K562 (cell line): ENCODE measurements at regions not wholly inside any gene's neighbourhood (a gene's known extent, or its start where the extent isn't known, plus 50 kb on each side); places are given as distances from the start of the nearest gene placed in this dataset.

Experiments
- ATAC-seq: fragments of 200-7000 bp; cut with Tn5 transposase; 3 replicates; pipeline ENCODE4 v1.9.1; 2020; ENCODE audit warnings: moderate library complexity
- BruUV-seq: library from RNA; stranded (reverse); fragments of 400-500 nt; replicated peaks from 2 replicates; lab custom pipeline; 2021; lab: Mats Ljungman, UMichigan
- CTCF ChIA-PET: fragments of 300-600 bp; formaldehyde crosslinking; extraction: SDS; loops from one replicate; lab custom pipeline; 2021; ENCODE audit warnings: low intra/inter-chr PET ratio; lab: Yijun Ruan, JAX
- POLR2A ChIA-PET: fragments of 300-600, 350-650 bp; sonication (Branson Sonifier 250); formaldehyde crosslinking; extraction: SDS; loops from one replicate; lab custom pipeline; 2021; ENCODE audit warnings: antibody characterized with exemption, inconsistent platforms; lab: Yijun Ruan, JAX
- DNase-seq, 4 experiments: peaks; one replicate each; pipeline versions ENCODE4 v3.0.0 to v3.0.0-alpha.2; 2011 to 2018; ENCODE audit warnings: low spot score in 3 of 4, mixed read lengths in 3 of 4; ENCODE audit errors: extremely low read depth in 1 of 4
- FAIRE-seq: peaks from 2 replicates; lab custom pipeline; 2011; peaks lifted over from hg19 to GRCh38; lab: Jason Lieb, UNC
- H2AFZ ChIP-seq: 2 replicates; pipeline ENCODE4 v1.6.0; 2011; ENCODE audit warnings: low read depth, low read length, control low read depth, inconsistent platforms
- H3K27ac ChIP-seq: fragments of 200-600 bp; 3 replicates; pipeline ENCODE4 v1.8.0; 2011; ENCODE audit warnings: low read depth, mild to moderate bottlenecking, control low read depth, inconsistent platforms, low read length, moderate library complexity, mixed read lengths; ENCODE audit errors: extremely low read depth
- H3K27me3 ChIP-seq, 2 experiments: fragments of 300-600 bp in 1 of 2; 2 replicates in 1 of 2; 3 replicates in 1 of 2; pipeline versions ENCODE4 v1.6.0 to v1.8.0; 2011; ENCODE audit warnings: inconsistent platforms in 2 of 2, low read length in 2 of 2, mild to moderate bottlenecking in 1 of 2, mixed read lengths in 1 of 2, moderate library complexity in 1 of 2; ENCODE audit not compliant: control insufficient read depth in 2 of 2, insufficient read depth in 2 of 2
- H3K36me3 ChIP-seq: fragments of 300-600 bp; 3 replicates; pipeline ENCODE4 v1.8.0; 2011; ENCODE audit warnings: mild to moderate bottlenecking, low read length, inconsistent platforms; ENCODE audit not compliant: control insufficient read depth, insufficient read depth
- H3K4me1 ChIP-seq, 2 experiments: fragments of 200-600 bp in 1 of 2; replicated peaks in 1 of 2; 2 replicates in 1 of 2; 3 replicates in 1 of 2; pipeline versions ENCODE4 v1.5.1 to v1.8.0; 2011; ENCODE audit warnings: inconsistent platforms in 2 of 2, low read length in 2 of 2, mild to moderate bottlenecking in 1 of 2, mixed read lengths in 1 of 2, moderate library complexity in 1 of 2; ENCODE audit not compliant: control insufficient read depth in 2 of 2, insufficient read depth in 2 of 2
- H3K4me2 ChIP-seq: 2 replicates; pipeline ENCODE4 v1.6.1; 2011; ENCODE audit warnings: low read length, control low read depth, inconsistent platforms, mixed read lengths; ENCODE audit not compliant: insufficient read depth
- H3K4me3 ChIP-seq: fragments of 200-600 bp; sonication (generic), shearing (Covaris generic); 2 replicates; pipeline ENCODE4 v1.5.1; 2016; ENCODE audit warnings: control low read depth, inconsistent platforms
- H3K79me2 ChIP-seq: fragments of 200-600 bp; 3 replicates; pipeline ENCODE4 v1.8.0; 2011; ENCODE audit warnings: low read length, inconsistent platforms; ENCODE audit not compliant: control insufficient read depth, insufficient read depth
- H3K9ac ChIP-seq, 2 experiments: 2 replicates each; pipeline versions ENCODE4 v1.6.0 to v1.6.1; 2011; ENCODE audit warnings: low read depth in 2 of 2, low read length in 2 of 2, control low read depth in 1 of 2, inconsistent platforms in 1 of 2, mild to moderate bottlenecking in 1 of 2, mixed read lengths in 1 of 2; ENCODE audit not compliant: insufficient read depth in 1 of 2
- H3K9me1 ChIP-seq: one replicate; pipeline ENCODE4 v1.6.0; 2011; ENCODE audit warnings: inconsistent platforms, mild to moderate bottlenecking, low read length, moderate library complexity; ENCODE audit not compliant: control insufficient read depth, insufficient read depth
- H3K9me3 ChIP-seq: replicated peaks from 2 replicates; pipeline ENCODE4 v1.5.1; 2011; ENCODE audit warnings: low read depth, low read length, inconsistent platforms; ENCODE audit not compliant: control insufficient read depth, insufficient read depth
- H4K20me1 ChIP-seq: replicated peaks from 2 replicates; pipeline ENCODE4 v1.6.1; 2011; ENCODE audit warnings: low read length, inconsistent platforms, mixed read lengths; ENCODE audit not compliant: control insufficient read depth, insufficient read depth
- CBX8 ChIP-seq: fragments of 200-600 bp; sonication (generic); IDR thresholded peaks from 2 replicates; pipeline ENCODE4 v1.6.1; 2012; ENCODE audit warnings: borderline replicate concordance, mixed run types, low read depth, mild to moderate bottlenecking, moderate library complexity, mixed read lengths, low read length, control low read depth, inconsistent platforms; ENCODE audit not compliant: poor library complexity, severe bottlenecking; ENCODE audit errors: extremely low read depth
- HDAC8 ChIP-seq: fragments of 450-650 bp; IDR thresholded peaks from 2 replicates; pipeline ENCODE4 v1.6.1; 2016; ENCODE audit warnings: mild to moderate bottlenecking, missing genetic modification characterization, moderate library complexity, missing compliant biosample characterization
- HNRNPK ChIP-seq: fragments of 200-400 bp; formaldehyde crosslinking; IDR thresholded peaks from one replicate; pipeline ENCODE4 v1.6.1; 2018; ENCODE audit warnings: mild to moderate bottlenecking, low read depth, low read length; ENCODE audit not compliant: poor library complexity, severe bottlenecking
- HNRNPLL ChIP-seq: fragments of 200-400 bp; formaldehyde crosslinking; IDR thresholded peaks from 2 replicates; pipeline ENCODE4 v1.6.1; 2017; ENCODE audit warnings: low read length, low read depth, mild to moderate bottlenecking; ENCODE audit not compliant: poor library complexity, severe bottlenecking
- KDM2B ChIP-seq: fragments of 250-450 bp; sonication (Bioruptor Pico); IDR thresholded peaks from 2 replicates; pipeline ENCODE4 v1.8.0; 2021; ENCODE audit warnings: mild to moderate bottlenecking, moderate library complexity
- TCF7 ChIP-seq: sonication (generic); IDR thresholded peaks from 2 replicates; pipeline ENCODE4 v1.6.1; 2016; ENCODE audit warnings: antibody characterized with exemption, borderline replicate concordance
- TFAM ChIP-seq: fragments of 250-450 bp; sonication (Bioruptor Pico); conservative IDR thresholded peaks from 2 replicates; pipeline ENCODE4 v1.5.0; 2021; ENCODE audit warnings: mild to moderate bottlenecking, moderate library complexity
- U2AF2 ChIP-seq: fragments of 200-400 bp; formaldehyde crosslinking; optimal IDR thresholded peaks from 2 replicates; pipeline ENCODE3; 2017; ENCODE audit warnings: low read depth, mild to moderate bottlenecking, low read length
- XRCC5 ChIP-seq: fragments of 200-400 bp; formaldehyde crosslinking; IDR thresholded peaks from 2 replicates; pipeline ENCODE4 v1.6.1; 2017; ENCODE audit warnings: low read depth, mild to moderate bottlenecking, low read length
- WGBS: fragments of 100-300 bp; shearing (Covaris generic); methylation state at CpG from one replicate; pipeline ENCODE4 v1.1.6; 2016; ENCODE audit warnings: low coverage, mixed read lengths; ENCODE audit not compliant: insufficient coverage; ENCODE audit errors: missing lambda C conversion rate; 5-methylcytosine and 5-hydroxymethylcytosine counted together
- in situ Hi-C: fragments of 300-500 bp; cut with MboI; formaldehyde crosslinking; loops from 4 replicates; pipeline ENCODE4 v1.15.0; 2018; ENCODE audit warnings: inconsistent platforms, mixed read lengths
- intact Hi-C: fragments of 100-400 bp; cut with micrococcal nuclease; formaldehyde crosslinking; loops from 2 replicates; pipeline ENCODE4 v1.14.2; 2022

DNA sequence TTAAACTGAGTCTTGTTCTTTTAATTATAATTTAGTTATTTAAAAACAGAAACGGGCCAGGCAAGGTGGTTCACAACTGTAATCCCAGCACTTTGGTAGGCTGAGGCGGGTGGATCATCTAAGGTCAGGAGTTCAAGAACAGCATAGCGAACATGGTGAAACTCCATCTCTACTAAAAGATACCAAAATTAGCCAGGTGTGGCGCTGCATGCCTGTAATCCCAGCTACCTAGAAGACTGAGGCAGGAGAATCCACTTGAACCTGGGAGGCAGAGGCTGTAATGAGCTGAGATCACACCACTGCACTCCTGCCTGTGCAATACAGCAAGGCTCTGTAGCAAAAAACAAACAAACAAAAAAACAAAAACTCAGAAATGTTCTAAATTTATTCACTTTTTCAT, 852.9 kb downstream of the TECRL start:
- H3K4me2 ChIP-seq = no peak overlapping the region
- H3K9me3 ChIP-seq = no peaks in the 10 kb centered on the region
- H3K79me2 ChIP-seq = no peaks in the 10 kb centered on the region
- in situ Hi-C loops = no loop called here
- H3K27ac ChIP-seq = no peak overlapping the region
- H3K36me3 ChIP-seq = no peaks in the 10 kb centered on the region
- CTCF ChIA-PET = no interaction called here
- POLR2A ChIA-PET = no interaction called here
- no peak overlapping the region for H3K4me3 ChIP-seq
- FAIRE-seq = no peak
- no peaks in the 10 kb centered on the region for H3K4me1 ChIP-seq
- H3K9ac ChIP-seq = no peak overlapping the region
- no peak for TF ChIP-seq U2AF2
- no peak for TF ChIP-seq HNRNPK
- TF ChIP-seq TCF7 = no peak
- TF ChIP-seq CBX8 = no peak
- no peak for TF ChIP-seq XRCC5
- TF ChIP-seq KDM2B (CRISPR knock-in tag) = no peak
- no peak for TF ChIP-seq HNRNPLL
- TF ChIP-seq HDAC8 = no peak
- no peak for TF ChIP-seq TFAM (CRISPR knock-in tag)
- TF ChIP-seq, all 486 proteins: peak for 0
- H2AFZ ChIP-seq = no peak overlapping the region
- H3K27me3 ChIP-seq = no peaks in the 10 kb centered on the region
- H4K20me1 ChIP-seq = no peaks in the 10 kb centered on the region
- no peaks in the 10 kb centered on the region for H3K9me1 ChIP-seq
- DNase-seq (no peak), ATAC-seq (no peak)
- BruUV-seq = no TSS peak
- WGBS = 4% methylated on average over 4 of the region's 4 CpGs
- intact Hi-C loops = no loop called here
